K562 (cell line): ENCODE measurements at regions not wholly inside any gene's neighbourhood (a gene's known extent, or its start where the extent isn't known, plus 50 kb on each side); places are given as distances from the start of the nearest gene placed in this dataset.

Source experiments
- CXXC5 ChIP-seq: fragments of 250-450 bp; sonication (Bioruptor Pico); IDR thresholded peaks from 2 replicates; pipeline ENCODE4 v1.8.0; 2022; ENCODE audit warnings: inconsistent platforms, mild to moderate bottlenecking, moderate library complexity
- FOXK1 ChIP-seq: sonication (generic); formaldehyde crosslinking; IDR thresholded peaks from 2 replicates; pipeline ENCODE4 v1.8.0; 2022; ENCODE audit warnings: missing genetic modification reagents, mild to moderate bottlenecking, borderline replicate concordance
- KDM5B ChIP-seq: fragments of 200-600 bp; sonication (generic); IDR thresholded peaks from 2 replicates; pipeline ENCODE4 v1.6.1; 2012; ENCODE audit warnings: low read depth, mild to moderate bottlenecking, moderate library complexity, low read length, control low read depth, inconsistent platforms; ENCODE audit not compliant: insufficient replicate concordance
- MBD2 ChIP-seq: sonication (generic); IDR thresholded peaks from 2 replicates; pipeline ENCODE4 v1.6.1; 2016; ENCODE audit warnings: low read depth, borderline replicate concordance
- MIER1 ChIP-seq: fragments of 450-650 bp; IDR thresholded peaks from 2 replicates; pipeline ENCODE4 v1.6.1; 2016; ENCODE audit warnings: antibody characterized with exemption, mild to moderate bottlenecking, low read depth
- NONO ChIP-seq, 2 experiments: fragments of 200-400 bp in 1 of 2; fragments of 450-650 bp in 1 of 2; formaldehyde crosslinking in 1 of 2; IDR thresholded peaks; 2 replicates each; pipeline ENCODE4 v1.6.1; 2017; ENCODE audit warnings: low read depth in 2 of 2, mild to moderate bottlenecking in 2 of 2, moderate library complexity in 2 of 2, low read length in 1 of 2
- PATZ1 ChIP-seq: fragments of 250-450 bp; sonication (Bioruptor Pico); IDR thresholded peaks from 2 replicates; pipeline ENCODE4 v1.5.0; 2020; ENCODE audit warnings: mild to moderate bottlenecking, borderline replicate concordance
- SOX6 ChIP-seq: fragments of 450-650 bp; IDR thresholded peaks from 2 replicates; pipeline ENCODE4 v1.6.1; 2014; ENCODE audit warnings: mild to moderate bottlenecking
- SUPT5H ChIP-seq: fragments of 450-650 bp; IDR thresholded peaks from 2 replicates; pipeline ENCODE4 v1.6.1; 2016
- TBP ChIP-seq: optimal IDR thresholded peaks from 2 replicates; pipeline ENCODE3; 2011; ENCODE audit warnings: low read depth, low read length, improper control_type of control experiment
- TFAP4 ChIP-seq: sonication (generic); formaldehyde crosslinking; IDR thresholded peaks from 2 replicates; pipeline ENCODE4 v1.8.0; 2022; ENCODE audit warnings: missing genetic modification reagents, mild to moderate bottlenecking, moderate library complexity, borderline replicate concordance
- VEZF1 ChIP-seq: fragments of 200-800 bp; sonication (Bioruptor generic); IDR thresholded peaks from 2 replicates; pipeline ENCODE4 v1.6.1; 2017; ENCODE audit warnings: missing genetic modification characterization, missing compliant biosample characterization
- ZBTB17 ChIP-seq: fragments of 450-650 bp; formaldehyde crosslinking; IDR thresholded peaks from 2 replicates; pipeline ENCODE4 v1.4.0; 2020; ENCODE audit warnings: mild to moderate bottlenecking
- ZNF263 ChIP-seq: sonication (generic); formaldehyde crosslinking; IDR thresholded peaks from 2 replicates; pipeline ENCODE4 v1.8.0; 2022; ENCODE audit warnings: mild to moderate bottlenecking, missing genetic modification reagents, borderline replicate concordance
- ZNF408 ChIP-seq: fragments of 250-450 bp; sonication (Bioruptor Pico); IDR thresholded peaks from 2 replicates; pipeline ENCODE4 v1.4.0; 2020; ENCODE audit warnings: low read depth, mild to moderate bottlenecking, moderate library complexity
- ZNF766 ChIP-seq: fragments of 200-800 bp; sonication (Bioruptor generic); conservative IDR thresholded peaks from 2 replicates; pipeline ENCODE4 v1.6.1; 2016; ENCODE audit warnings: missing genetic modification characterization, missing compliant biosample characterization
- ZNF830 ChIP-seq: fragments of 250-450 bp; sonication (Bioruptor Pico); IDR thresholded peaks from 2 replicates; pipeline ENCODE4 v1.5.0; 2021; ENCODE audit warnings: mild to moderate bottlenecking
- TF ChIP-seq, protein P1 (sequence below): fragments of 250-450 bp; sonication (Bioruptor Pico); IDR thresholded peaks from 2 replicates; pipeline ENCODE4 v1.5.0; 2021

GRCh38 chr13:109700176-109700575 lies 86.2 kb downstream of the IRS2 start (continued):
- peak; percentile 37; the same call in 1 of the 2 replicates for TF ChIP-seq ZNF766 (CRISPR knock-in tag)
- no peak for TF ChIP-seq PATZ1 (CRISPR knock-in tag)
- TF ChIP-seq TBP, result peak; percentile 31
- no peak for TF ChIP-seq ZNF263 (CRISPR knock-in tag)
- TF ChIP-seq KDM5B, result no peak
- TF ChIP-seq, protein P1, sequence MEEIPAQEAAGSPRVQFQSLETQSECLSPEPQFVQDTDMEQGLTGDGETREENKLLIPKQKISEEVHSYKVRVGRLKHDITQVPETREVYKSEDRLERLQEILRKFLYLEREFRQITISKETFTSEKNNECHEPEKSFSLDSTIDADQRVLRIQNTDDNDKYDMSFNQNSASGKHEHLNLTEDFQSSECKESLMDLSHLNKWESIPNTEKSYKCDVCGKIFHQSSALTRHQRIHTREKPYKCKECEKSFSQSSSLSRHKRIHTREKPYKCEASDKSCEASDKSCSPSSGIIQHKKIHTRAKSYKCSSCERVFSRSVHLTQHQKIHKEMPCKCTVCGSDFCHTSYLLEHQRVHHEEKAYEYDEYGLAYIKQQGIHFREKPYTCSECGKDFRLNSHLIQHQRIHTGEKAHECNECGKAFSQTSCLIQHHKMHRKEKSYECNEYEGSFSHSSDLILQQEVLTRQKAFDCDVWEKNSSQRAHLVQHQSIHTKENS, result no peak
- peak; percentile 16; the same call in 1 of the 2 replicates for TF ChIP-seq VEZF1
- TF ChIP-seq NONO (IDR thresholded peaks at IDR 0.05; ENCODE audit: low read depth in 2 of 2, low read length in 1 of 2), result no peak
- no peak for TF ChIP-seq SUPT5H
- peak; percentile 41; the same call in 1 of the 2 replicates for TF ChIP-seq ZBTB17 (CRISPR knock-in tag)
- TF ChIP-seq MIER1, result no peak
- no peak for TF ChIP-seq FOXK1 (CRISPR knock-in tag)
- 0 out of 2 replicates have a peak, but pooled peaks have one; percentile 19 for TF ChIP-seq SOX6
- no peak for TF ChIP-seq ZNF830
- TF ChIP-seq MBD2, result no peak
- peak; percentile 14; the same call in 1 of the 2 replicates for TF ChIP-seq CXXC5 (CRISPR knock-in tag)
- no peak for TF ChIP-seq ZNF408 (CRISPR knock-in tag)
- TF ChIP-seq TFAP4, result peak; percentile 57; the same call in 1 of the 2 replicates
